Stimulated activated CD8-positive, alpha-beta memory T cell treated with anti-CD3 and anti-CD28 coated beads, Interleukin-4, amount 100 ng/mL, for 4 hours (primary cell): ENCODE measurements at regions not wholly inside any gene's neighbourhood (a gene's known extent, or its start where the extent isn't known, plus 50 kb on each side); places are given as distances from the start of the nearest gene placed in this dataset.

Experiments used
- DNase-seq, 2 donors: peaks; one replicate each; pipeline ENCODE4 v3.0.0-alpha.2; 2020; ENCODE audit warnings: low read depth in 2 of 2, low spot score in 1 of 2

DNA sequence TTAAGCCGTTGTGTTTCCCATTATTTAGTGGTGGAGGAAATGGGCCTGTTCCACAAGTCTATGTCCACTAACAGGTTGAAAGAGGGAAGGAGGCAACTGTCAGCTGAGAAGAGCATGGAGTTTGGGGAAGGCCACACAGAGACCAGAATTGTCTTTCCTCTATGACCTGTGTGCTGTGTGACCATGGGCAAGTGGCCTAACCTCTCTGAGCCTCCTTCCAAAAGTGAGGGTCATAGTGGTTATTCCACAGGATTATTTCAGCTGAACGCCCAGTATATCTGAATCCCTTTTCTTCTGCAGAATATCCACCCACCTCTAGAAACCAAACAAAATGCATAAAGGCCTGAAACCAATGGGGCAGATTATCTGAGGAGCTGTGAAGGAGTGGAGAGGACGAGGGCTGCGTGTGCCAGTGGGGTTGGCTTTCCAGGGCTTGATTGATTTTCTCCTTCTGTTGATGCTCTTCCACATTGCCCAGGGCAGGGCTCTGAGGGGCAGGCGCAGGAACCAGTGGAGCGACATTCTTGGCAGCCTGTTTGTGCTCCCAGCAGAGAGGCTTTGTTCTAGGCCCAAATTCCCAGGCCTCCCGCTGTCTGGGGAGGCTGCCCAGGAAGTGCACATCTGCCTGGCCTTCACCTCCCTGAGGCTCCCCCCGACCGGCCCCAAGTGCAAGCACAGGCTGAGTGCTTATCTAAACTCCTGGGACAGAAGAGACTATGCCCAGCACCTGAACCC, 452.7 kb downstream of the BCL11B start:
- no peak for DNase-seq

DNA sequence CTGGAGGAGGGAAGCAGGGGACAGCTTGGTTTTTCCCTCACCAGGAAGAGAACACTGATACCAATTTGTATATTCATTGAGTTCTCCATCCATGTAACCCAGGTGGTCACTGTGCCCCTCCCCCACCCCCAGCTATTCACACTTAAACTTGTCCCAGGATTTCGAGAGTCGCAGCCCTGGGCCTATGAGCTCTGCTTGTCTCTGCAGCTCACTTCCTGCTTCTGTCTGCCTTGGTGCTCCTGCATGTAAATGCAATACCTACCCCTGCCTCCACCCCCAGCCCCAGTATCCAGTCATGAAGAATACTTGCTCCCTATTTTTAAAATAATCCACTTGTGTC, 452.2 kb downstream of the BCL11B start:
- DNase-seq: no peak

DNA sequence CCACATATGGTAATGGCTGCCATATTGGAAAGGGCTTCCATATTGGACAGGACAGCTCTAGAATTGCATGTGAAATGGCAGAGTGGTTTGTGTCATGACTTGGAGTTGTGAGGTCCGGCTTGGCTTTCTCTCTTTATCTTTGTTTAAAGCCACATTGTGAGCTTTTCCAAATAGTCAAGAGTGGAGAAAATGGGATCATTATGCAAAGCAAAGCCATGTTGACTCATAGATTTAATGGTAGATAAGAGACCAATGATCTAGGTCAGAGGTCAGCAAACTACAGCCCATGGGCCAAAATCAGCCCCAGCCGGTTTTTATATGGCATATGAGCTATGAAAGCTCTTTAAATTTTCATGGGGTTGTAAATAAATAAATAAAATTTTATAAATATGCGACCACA, 449.1 kb downstream of the BCL11B start:
- DNase-seq: no peak

DNA sequence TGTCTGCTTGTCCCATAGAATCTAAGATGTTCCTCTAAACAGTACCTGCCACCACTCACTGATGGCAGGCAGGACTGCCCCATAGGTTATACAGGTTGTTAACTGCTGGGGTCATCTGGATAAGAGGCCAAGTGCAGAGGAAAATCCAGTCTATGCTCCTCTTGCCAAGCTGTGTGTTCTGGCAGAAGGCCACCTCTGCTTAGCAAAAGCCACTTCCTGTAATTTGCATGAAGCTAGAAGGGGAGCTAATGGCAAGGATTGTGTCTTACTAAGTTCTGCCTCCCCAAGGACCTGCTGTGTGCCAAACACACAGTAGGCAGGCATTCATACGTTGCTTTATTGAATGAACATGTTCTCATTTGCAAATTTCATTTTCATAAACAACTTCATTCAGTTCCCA, 445.4 kb downstream of the BCL11B start:
- no peak for DNase-seq

DNA sequence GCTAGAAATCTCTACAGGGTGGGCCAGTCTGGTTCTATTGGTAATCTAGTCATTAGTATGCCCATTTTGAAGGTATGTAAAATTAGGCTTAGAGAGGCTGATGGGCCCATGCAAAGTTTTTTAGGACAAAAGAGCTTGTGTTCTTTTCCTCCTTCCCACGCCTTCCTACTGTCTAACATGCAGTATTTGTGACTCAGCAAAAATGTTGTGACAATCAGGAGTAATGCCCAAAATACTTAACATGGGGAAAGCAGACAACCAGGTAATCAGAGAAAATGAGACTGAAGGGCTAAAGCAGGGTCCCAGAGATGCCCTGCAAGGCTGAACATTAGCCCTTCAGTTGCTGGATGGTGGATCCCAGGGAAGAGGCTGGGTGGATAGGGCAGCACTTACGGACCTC, 437.9 kb downstream of the BCL11B start:
- no peak for DNase-seq

DNA sequence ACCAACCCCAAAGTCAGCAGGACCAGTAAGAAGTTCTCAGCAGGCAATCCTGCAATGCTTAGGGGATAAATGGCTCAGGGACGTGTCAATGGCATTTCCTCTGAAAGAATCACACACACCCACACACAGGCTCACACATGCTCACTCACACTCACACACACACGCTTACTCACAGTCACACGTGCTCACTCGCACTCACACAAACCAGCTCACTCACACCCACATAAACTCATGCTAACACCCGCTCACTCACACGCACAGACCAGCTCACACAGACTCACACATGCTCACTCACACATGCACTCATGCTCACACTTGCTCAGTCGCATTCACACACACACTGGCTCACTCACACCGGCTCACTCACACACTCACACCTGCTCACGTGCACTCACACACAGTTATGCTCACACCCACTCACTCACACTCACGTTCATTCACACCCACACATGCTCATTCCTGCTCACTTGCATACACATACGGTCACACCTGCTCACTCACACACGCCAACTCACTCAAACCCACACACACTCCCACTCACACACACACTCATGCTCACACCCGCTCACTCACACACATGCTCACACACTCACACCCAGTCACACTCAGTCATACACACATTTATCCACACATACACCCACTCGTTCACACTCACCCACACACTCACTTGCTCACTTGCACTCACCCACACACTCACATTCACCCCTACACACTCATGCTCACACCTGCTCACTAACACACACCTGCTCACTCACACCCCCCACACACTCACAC, 436.8 kb downstream of the BCL11B start:
- no peak for DNase-seq

DNA sequence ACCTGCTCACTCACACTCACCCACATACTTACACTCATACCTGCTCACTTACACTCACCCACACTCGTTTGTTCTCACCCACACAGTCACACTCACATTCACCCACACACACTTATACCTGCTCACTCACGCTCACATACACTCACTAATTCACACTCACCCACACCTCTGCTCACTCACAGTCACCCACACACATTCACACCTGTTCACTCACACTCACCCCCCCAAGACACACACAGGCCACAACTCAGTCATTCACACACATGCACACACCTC, 436.2 kb downstream of the BCL11B start:
- no peak for DNase-seq

DNA sequence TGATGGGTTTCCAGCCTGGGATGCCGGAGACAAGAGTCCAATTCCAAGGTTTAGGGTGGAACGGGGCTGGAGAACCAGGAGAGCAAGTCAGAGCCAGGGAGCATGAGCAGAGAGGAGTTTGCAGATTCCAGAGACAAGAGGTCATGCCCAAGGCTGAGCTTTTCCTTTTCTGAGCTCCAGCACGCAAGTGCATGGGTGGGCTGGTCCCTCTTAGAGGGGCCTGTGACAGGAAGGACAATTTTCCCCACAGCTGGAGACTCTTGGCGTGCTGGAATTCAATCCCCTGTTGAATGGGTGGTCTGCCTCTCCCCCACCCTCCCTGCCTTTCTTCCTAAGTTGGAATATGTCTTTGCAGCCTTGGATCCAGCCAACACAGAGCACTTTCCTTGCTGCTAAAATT, 431.9 kb downstream of the BCL11B start:
- no peak for DNase-seq

DNA sequence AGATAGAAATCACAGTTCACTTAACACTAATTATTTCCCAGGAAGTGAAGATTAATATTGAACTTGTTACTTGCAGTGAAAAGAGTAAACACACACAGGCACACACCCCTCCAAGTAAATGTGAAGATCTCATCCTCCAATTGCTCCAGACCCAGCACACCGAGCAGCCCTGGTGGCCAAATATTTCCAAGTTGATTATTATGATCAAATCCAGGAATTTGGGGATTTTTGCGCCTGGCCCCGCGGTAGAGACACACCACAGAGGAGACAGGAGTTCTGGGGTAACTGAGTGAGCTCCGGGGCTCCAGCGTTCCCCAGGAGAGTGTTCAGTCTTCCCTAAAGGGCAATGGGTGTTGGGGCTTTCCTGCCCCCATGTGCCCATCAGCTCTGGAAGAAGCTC, 431.5 kb downstream of the BCL11B start:
- DNase-seq: no peak

DNA sequence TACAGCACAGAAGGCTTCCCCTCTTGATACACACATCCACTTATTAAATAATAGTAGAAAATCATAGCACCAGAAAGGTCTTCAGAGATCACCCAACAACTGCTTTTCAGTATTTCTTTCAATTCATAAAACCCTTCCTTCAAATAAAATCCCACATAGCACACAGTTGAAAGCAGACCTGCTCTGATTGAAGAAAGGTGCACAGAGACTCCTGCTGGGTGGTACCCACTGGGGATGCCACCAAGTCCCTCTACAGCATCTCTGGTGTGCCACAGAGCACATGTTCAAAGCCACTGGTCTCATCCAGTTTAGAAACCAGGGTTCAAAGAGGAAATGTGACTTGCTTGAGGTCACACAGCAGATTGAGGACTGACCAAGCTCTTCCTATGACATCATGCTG, 427.5 kb downstream of the BCL11B start:
- no peak for DNase-seq

DNA sequence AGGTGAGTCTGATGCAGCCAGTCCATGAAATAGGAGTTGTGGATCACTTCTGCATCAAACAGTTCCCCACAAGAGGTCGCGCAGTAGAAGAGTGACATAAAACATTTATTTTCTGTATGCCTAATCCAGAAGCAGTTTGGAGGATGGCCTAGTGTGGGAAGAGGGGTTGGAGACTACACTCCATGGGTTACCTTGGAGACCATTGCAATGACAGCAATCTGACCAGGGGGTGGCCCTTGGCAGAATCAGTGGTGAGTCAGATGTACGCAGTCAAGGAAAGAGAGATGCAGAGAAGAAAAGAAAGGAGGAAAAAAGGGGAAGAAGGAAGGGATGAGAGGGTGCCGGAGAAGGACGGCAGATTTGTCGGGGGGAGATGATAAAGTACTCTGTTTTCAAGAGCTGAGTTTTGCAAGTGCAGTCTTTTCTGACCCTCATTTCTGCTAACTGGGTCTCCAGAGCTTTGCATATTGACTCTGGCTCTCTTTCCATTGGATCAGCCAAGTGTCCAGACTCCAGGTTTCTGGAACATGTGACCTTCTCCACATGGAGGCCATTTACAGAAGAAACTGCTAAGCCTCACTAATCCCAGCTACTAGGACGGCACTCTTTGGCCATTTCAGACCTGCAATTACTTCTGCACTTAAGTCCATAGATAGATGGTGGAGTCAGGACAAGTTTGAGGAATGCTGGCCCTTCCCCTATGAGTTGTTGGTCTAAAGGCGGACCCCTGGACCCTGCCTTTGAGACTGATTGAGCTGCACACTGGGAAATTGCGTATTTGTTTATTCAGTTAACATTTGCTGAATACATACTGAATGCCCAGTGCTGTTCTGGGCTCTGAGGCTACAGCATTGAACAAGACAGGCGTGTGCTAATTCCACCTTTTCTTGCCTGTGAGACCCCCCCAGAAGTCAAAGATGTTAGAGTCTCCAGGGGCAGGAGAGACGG, 424.2 kb downstream of the BCL11B start:
- DNase-seq: no peak

DNA sequence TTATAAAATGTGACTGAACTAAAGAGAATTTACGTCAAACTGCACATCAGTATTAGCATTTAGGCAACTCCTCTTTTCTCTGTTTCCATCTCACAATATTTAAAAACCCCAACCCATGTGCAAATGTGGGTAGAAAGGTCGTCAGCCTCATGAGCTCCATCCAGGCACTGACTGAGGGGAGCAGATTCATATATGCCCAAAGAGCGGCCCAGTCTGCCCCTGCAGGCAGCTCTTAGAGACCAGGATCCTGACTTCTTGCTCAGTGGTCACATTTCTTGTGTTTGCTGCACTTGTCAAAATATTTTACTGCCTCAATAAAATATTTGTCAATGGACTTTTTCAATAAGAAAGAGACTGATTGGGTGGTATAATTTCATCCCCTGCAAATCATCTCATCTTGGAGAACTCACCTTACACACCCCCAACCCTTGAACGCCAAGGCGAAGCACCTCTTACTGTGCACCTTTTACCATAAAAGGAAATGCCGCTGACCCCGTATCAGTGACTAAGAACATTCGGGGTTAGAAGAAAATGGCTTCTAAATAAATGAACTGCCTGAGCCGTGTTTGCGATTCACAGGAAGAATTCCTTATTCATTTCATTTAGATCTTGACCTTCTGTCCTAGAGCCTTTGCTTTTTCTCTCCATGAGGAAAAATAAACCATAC, 418.8 kb downstream of the BCL11B start:
- no peak for DNase-seq

DNA sequence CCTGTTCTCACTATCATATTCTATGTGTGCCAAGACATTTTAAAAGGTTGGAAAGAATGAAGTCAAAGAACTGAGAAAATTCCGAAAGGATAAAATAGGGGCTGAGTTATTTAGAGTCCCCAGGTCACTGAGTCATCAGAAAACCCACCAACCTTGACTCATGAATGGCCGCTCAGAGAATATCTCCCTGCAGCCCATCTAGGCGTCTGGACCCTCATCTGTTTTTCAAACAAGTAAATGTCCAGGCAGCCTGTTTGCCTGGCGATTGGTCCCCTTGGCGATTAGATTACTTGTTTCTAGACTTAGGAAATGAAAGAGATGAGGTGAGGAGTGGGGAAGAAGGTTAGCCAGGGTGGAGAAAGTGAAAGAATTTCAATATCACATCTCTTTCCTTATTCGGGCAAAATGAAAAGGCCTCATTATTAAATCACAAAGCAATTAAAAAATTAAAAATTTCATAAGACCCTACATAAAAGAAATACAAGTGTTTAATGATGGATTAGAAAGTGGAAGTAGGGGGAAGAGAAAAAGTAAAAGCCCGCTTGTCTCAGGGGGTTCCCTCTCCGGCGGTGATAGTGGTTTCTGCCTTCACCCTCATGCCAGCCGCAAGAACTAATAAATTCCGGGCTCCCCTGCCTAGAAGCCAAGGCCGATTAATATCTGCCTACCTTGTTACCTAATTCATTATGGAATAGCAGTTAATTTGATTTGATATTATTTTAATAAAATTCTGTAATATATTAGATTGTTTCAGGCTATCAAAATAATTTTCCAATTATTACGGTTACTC, 415.9 kb downstream of the BCL11B start:
- DNase-seq: no peak

DNA sequence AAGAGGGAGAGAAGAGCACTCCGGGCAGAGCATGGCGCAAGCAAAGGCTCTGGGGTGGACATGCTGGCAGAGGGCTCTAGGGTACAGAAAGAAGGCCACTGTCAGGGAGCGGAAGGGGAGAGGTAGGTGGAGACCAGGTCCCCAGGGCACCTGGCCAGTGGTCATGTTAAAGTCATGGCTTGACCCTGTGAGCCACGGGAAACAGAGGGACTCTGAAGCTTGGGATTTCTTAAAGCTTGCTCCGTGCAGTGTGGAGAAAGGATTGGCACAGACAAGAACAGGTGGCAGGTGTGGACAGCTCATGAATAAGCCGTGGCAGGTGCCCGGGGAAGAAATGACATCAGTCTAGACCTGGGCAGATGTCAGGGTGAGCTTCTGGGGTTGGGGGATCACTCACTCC, 413.8 kb downstream of the BCL11B start:
- no peak for DNase-seq

DNA sequence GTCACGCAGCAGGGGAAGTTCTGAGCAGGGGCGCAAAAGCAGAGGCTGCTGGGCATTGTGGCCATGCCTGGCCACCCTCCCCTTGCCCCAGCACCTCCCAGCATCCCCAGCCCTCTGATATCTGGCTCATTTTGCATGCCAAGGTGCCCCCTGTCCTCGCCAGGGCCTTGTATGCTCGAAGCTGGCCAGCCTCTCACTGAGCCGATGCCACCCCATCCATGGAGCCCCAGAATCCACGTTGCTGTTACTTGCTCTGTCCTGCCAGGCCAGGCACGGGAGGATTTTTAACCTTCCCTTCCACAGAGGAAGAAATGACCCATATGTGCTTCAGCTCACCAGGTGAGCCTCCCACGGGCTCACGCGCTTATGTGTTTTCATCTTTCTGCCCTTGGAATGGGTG, 413.4 kb downstream of the BCL11B start:
- DNase-seq: no peak

DNA sequence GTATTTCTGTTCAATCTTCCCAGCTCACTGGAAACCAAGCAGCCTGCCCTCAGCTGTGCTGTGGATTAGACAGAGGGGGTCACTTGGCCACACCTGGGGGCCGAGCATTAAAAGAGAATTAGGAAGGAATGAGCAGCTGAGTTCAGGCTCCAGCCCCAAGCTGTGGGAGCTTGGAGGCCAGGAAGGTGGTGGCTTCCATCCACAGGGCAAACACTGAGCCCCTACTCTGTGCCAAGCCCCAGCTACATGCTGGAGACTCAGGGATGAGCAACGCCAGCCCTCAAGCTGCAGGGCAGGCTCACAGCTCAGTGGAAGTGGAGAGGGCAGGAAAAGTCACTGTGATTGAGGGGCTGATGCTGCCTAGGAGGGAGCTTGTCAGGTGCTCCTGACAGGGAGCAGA, 412.7 kb downstream of the BCL11B start:
- no peak for DNase-seq

DNA sequence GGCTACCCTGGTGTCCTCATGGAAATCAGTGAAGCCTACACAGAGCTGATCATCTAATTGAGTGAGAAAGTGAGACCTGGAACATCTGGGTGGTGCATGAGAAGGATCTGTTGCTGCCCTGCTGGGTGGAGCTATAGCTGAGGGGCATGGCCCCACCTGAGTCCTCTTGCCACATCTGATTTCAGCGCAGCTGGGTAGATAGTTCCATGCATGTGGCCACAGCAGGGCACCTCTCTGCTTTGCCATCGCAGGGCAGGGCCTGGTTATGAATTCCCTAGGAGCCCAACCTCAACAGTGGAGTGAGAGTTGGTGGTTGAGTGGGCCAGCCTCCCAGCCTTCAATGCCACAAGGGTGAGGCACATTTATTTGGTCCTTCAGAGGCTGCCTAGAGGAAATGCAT, 407.8 kb downstream of the BCL11B start:
- no peak for DNase-seq

DNA sequence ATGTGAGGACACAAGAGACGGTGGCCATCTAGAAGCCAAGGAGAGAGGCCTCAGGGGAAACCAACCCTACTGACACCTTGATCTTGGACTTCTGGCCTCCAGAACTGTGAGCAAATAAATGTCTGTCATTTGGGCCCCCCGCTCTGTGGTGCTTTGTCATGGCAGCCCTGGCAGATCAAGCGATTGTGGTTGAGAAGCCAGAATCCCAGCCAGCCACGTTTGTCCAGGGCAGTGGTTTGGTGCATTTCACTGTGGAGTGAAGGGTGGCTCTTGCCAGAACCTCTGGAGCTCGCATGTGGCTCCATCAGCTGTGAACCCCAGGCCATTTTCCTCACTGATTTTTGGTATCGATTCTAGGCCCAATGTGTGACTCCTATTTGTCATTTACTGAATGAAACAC, 404.9 kb downstream of the BCL11B start:
- no peak for DNase-seq

DNA sequence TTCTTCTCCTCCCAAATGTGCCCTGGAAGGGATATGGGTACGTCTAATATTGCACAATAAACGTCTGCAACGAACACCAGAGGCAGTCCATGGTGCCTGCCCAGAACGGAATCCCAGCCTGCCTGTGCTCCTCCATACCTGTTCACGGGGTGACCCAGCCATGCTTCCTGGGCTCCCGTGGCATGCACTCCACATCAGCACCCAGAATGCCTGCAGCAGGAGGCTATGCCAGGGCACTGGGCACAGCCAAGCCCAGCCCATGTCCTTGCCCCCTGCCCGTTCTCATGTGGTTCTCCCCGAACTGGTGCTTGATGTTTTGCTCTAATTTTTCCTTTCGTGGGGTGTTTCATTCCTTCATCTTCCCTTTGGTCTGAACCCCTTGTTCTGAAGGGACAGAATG, 404.3 kb downstream of the BCL11B start:
- DNase-seq: no peak

DNA sequence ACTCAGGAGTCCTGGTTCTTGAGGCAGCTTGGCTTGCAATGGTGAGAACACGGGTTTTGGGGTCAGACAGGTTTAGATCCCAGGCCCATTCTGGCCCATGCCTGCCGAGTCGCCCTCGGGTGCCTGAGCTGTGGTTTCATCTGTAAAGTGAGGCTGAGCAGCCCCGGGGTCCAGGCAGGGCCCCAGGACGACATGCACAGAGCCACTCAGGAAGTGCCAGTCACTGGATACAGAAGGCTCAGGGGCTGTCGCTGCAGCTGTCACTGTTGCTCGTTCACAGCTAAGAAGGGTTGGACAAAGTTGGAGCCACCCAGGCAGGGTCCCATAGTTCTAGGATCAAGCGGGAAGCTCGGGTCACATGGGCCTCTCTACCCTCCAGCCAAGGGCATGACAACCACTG, 403.1 kb downstream of the BCL11B start:
- no peak for DNase-seq

DNA sequence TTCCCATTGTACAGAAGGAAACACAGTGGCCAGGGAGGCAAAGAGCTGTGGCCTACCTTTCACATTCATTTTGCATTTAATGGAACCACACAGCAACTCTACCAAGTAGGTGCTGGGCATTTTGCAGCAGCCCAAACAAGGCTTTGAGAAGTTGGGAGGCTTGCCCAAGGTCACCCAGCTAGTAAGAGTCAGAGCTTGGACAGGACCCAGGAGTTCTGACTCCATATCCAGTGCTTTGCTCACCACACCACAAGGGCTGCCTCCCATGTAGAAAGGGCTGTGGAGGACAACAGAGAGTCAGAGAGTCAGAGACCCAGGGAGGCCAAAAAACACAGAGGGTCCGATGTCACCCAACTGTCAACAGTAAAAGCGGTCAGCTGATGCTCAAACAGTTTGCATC, 400.2 kb downstream of the BCL11B start:
- DNase-seq: no peak
